GM18507 (cell line): ENCODE measurements at regions not wholly inside any gene's neighbourhood (a gene's known extent, or its start where the extent isn't known, plus 50 kb on each side); places are given as distances from the start of the nearest gene placed in this dataset.

ENCODE experiments used
- DNase-seq: peaks from one replicate; pipeline ENCODE4 v3.0.0; 2011; ENCODE audit warnings: low read depth; ENCODE audit not compliant: insufficient read length; ENCODE audit errors: extremely low spot score
- FAIRE-seq: peaks from 2 replicates; lab custom pipeline; 2011; peaks lifted over from hg19 to GRCh38; lab: Jason Lieb, UNC

- FAIRE-seq (no peak), DNase-seq (no peak)
These were observed 1145.8 kb downstream of the GALC start for GRCh38 chr14:86847140-86847539.

DNA sequence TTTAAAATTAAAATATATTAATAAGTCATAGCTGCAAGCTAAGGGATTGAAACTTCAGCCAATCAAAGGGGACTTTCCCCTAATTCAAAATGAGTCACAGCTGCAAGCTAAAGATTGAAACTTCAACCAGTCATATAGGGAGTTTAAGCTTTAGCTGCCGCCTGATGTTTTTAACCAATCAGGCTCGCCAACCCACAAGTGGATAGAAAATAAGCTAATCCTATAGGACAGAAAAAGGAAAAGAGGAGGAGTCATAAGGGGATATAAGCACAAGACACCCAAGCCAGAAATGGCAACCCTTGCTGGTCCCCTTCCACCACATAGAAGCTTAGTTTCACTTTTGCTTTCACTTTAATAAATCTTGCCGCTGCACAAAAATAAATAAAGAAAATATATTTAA lies 1154.6 kb downstream of the GALC start:
- FAIRE-seq: no peak
- no peak for DNase-seq

GRCh38 chr14:86826661-86827060 lies 1166.3 kb downstream of the GALC start:
- FAIRE-seq (no peak), DNase-seq (no peak)

- FAIRE-seq (no peak), DNase-seq (no peak)
These were observed 1168.8 kb downstream of the GALC start for GRCh38 chr14:86824167-86824566.

DNA sequence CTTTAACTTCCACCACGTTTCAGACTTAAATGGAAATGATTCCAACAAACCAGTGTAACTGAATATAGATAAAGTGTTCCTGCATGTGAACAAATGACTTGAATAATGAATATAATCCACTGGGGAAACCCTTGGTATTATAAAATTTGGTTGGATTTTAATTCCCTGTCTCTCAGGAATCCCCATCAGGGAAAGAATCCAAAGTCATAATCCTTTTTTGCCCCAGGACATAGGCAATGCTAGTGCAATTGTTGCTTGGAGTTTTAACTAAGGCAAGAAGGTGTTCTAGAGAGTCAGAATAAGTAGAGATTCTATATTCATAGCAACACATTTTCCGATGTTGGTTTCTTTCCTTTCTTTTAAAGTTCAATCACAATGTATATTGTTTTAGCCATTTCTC lies 1169.4 kb downstream of the GALC start:
- FAIRE-seq (no peak), DNase-seq (no peak)

DNA sequence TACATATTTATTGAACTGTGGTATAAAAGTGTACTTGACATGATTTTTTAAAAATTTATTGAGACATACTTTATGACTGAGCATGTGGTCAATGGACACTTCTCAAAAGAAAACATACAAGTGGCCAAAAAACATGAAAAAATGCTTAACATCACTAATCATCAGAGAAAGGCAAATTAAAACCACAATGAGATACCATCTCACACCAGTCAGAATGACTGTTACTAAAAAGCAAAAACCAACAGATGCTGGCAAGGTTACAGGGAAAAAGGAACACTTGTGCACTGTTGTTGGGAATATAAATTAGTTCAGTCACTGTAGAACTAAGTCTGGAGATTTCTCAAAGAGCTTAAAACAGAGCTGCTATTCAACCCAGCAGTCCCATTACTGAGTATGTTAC lies 1177.6 kb downstream of the GALC start:
- DNase-seq (no peak), FAIRE-seq (no peak)

- no peak for FAIRE-seq
- no peak for DNase-seq
These were observed 1190.3 kb downstream of the GALC start for GRCh38 chr14:86802726-86803125.

DNA sequence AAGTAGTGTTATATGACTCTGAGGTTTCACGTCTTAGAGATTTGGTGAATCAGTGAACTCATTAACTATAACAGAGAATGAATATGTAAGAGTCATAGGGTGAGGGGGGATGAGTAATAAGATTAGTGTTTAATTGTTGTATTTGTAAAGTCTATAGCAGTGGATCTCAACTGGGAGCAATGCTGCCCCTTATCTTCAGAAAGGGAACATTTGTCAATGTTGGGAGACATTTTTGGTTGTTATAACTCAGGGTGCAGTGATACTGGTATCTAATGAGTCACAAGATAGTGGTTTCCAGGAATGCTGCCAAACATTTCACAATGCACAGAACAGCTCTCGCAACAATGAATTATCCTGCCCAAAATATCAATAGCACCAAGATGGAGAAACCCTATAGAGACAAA lies 1193.7 kb downstream of the GALC start:
- FAIRE-seq (no peak), DNase-seq (no peak)

DNA sequence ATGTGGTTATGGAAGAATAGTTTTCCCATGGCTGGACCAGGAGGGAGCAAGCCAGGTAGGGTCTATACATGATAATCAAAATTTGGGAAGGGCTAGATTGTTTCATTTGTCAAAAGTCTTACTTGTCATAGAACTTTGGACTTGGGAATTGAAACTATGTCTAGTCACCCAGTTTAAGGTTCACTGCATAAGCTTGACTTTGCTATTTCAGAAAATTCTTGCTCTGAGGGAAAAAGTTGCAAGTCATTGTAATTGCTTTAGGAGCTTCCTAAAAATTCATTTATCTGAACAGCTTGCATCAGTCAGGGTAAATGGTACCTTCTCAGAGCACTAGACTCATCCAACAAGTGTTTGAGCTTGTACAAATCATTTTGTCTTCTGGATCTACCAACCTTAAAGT lies 1194.7 kb downstream of the GALC start:
- FAIRE-seq: no peak
- no peak for DNase-seq

DNA sequence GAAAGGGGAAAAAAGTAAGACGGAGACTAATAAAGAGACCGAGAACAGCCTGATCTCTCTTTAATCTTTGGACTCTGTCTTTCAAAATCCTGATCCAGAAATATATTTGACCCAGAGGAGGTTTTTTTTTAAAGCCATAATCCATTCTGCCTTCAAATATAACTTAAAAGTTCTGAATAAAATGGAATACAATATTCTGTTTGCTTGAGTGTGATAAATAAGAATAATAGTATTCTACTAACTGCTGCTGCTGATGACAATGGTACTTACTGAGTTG lies 1196.0 kb downstream of the GALC start:
- FAIRE-seq: no peak
- DNase-seq: no peak

GRCh38 chr14:86796221-86797074 lies 1196.5 kb downstream of the GALC start:
- FAIRE-seq (no peak), DNase-seq (no peak)

- no peak for DNase-seq
- FAIRE-seq: no peak
These were observed 1198.3 kb downstream of the GALC start for GRCh38 chr14:86794689-86795088.

DNA sequence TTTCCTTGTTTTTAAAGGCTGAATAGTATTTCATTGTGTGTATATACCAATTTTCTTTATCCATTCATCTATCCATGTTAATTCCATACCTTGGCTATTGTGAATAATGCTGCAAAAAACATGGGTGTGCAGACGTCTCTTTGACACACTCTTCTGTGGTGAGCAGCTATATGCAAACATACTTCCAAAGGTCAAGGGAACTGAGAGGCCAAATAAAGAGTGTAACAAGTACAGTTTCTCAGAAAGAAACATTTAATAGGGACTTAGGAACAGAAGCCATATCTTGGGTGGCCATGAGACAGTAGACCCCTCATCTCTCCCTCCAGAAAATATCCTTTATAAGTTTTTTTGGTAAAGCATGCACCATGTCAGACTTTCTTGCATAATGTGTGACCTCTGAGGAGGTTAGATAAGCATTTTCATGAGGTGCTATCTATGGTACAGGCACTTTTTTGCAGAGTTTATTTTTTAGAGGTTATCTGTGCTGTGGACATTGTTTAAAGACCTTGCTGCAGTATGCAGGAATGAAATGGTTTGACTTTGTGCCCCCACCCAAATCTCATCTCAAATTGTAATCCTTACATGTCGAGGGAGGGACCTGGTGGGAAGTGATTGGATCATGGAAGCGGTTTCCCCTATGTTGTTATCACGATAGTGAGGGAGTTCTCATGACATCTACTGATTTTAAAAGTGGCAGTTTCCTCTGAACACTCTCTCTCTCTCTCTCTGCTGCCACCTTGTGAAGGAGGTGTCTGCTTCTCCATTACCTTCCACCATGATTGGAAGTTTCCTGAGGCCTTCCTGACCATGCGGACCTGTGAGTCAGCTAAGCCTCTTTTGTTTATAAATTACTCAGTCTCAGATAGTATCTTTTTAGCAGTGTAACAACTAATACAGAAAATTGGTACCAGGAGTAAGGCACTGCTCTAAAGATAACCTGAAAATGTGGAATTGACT lies 1202.3 kb downstream of the GALC start:
- no peak for DNase-seq

GRCh38 chr14:86788224-86788623 lies 1204.8 kb downstream of the GALC start:
- no peak for DNase-seq
- no peak for FAIRE-seq

More for the DNA sequence above, 1202.3 kb downstream of the GALC start:
- FAIRE-seq: no peak

GRCh38 chr14:86787717-86788116 lies 1205.3 kb downstream of the GALC start:
- FAIRE-seq: no peak
- DNase-seq: no peak

DNA sequence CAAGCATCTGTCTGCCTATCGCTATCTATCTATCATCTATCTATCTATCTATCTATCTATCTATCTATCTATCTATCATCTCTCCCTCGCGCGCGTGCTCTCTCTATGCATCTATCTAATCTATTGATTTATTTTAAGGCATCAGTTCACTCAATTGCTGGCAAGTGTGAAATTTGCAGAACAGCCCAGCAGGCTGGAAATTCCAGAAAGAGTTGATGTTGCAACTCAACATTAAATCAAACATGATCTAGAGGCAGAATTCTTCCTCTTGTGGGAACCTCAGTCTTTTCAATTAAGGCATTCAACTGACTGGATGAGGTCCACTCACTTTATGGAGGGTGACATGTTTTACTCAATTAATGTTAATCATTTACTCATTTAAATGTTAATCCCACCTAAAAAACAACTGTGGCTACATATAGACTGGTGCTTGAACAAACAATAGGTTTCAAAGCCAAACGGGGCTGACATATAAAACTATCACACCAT lies 1210.8 kb downstream of the GALC start:
- FAIRE-seq (no peak), DNase-seq (no peak)

- no peak for DNase-seq
- no peak for FAIRE-seq
These were observed 1212.0 kb downstream of the GALC start for GRCh38 chr14:86780876-86781510.

DNA sequence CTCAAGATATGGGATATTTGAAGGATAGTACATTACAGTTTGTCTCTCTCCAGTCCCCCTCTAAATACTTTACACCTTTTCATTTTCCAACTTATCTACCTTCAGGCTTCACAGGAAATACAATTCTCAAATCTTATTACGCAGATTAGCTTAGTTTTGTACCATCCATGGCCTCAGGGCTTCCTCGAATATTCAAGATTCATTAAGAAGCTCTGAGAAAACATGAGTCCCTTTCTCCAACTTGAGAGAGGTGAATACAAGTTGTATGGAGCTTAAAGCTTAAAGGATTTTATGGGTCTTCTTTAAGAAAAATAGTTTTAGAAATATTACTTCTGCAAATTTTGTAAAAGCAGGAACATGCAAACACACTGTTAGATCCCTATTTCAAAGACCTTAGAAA lies 1212.5 kb downstream of the GALC start:
- no peak for FAIRE-seq
- no peak for DNase-seq

- FAIRE-seq: no peak
These were observed 1213.6 kb downstream of the GALC start for GRCh38 chr14:86779416-86779815.

GRCh38 chr14:86777963-86778602 lies 1214.9 kb downstream of the GALC start:
- no peak for FAIRE-seq

More at GRCh38 chr14:86779416-86779815, 1213.6 kb downstream of the GALC start:
- no peak for DNase-seq

More at GRCh38 chr14:86777963-86778602, 1214.9 kb downstream of the GALC start:
- DNase-seq: no peak
